Effector CD4-positive, alpha-beta T cell (primary cell): ENCODE measurements at regions not wholly inside any gene's neighbourhood (a gene's known extent, or its start where the extent isn't known, plus 50 kb on each side); places are given as distances from the start of the nearest gene placed in this dataset.

Experiments
- DNase-seq: peaks from one replicate; pipeline ENCODE4 v3.0.0-alpha.2; 2020

DNA sequence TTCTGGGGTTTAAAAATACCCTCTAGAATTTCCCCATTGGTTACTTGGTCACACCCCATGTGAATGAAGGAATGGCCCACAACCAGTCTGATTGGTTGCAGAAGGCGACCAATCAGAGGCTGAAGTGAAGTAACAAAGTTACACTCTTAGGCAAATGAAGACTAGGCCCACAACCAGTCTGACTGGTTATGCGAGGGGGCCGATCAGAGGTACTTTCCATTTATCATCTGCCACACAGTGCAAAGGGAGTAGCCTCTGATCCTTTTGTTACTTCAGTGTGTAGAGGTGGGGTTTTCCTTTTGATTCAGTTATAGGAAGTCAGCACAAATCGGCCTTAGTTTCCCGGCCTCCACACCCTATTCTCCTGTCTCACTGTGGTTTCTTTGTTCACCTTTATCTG lies 61.2 kb upstream of the SGK1 start:
- DNase-seq, result no peak

DNA sequence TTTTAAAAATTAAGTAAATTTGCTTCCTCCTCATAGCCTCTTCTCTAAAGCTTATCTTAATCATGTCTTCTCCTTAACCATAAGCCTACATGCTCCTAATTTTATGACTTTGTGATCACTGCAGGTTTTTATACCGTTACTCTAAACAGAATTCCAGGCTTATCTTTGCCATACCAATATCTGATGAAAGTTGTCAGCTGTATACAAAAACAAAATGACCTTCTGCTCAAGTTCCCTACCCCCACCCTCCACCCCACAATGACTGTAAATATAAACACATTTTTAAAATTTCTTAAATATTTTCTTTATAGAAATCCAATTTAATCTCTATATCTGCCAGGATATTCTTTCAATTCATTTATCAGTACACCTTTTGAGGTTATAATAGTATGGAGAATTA lies 60.5 kb upstream of the SGK1 start:
- no peak for DNase-seq

DNA sequence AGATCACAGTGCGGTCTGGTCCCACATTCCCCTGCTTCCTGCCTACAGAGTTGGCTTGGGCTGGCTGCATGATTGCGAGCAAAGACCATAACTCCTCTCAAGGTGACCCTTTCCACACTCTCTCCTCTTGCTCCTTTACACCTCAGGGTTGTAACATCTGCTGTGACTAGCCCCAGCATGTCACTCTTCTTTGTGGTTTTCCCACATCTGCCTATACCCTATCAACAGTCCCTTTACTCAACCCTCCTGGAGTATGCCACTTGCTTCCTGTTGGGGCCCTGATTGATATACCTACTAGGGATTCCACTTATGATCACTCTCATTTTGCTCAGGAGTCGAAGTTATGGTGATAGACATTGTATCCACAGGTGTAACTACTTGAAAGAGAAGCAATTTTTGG lies 58.9 kb upstream of the SGK1 start:
- DNase-seq, result no peak

DNA sequence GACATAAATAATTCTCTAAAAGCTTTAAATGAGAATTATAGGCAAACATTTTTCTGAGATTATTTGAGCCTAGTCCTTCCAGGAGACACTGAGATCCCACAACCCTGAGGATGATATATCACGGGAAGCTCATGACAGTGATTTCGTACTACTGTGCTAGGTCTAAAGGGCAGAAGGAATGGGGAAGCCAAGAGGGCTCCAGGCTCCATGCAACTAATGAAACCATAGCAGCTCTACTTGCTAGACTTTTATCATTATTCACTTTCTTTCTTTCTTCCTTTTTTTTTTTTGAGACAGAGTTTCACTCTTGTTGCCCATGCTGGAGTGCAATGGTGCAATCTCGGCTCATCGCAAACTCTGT lies 57.3 kb upstream of the SGK1 start:
- DNase-seq, result no peak

DNA sequence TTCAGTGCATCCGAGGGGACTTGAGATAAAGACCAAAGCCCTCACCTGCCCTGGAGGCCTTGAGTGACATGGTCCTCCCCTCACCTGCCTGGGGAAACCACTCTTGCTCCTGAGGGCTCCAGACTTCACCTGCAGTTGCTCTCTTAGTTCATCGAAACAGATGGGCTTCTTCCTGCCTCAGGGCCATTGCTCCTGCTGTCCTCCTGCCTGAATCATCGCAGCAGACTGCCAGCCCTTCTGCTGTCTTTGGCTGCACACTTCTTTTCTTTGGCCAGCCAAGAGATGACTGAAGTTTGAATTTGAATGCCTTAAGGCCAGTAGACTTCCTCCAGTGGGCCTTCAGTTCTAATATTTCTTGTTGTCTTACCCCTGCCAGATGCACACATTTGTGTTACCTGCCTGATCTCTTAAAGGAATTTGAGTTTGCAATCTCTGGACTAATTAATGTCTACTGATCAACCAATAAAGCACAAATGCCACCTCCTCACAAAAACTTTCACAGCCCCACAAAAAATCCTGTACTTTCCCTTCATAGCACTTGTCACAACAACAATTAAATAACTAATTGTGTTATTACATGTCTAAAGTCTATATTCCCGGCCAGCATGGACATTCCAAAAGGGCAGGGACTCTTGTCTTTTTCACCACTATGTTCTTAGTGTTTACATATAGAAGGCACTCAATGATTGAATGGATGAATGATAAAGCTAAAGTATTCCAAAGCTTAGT lies 56.7 kb upstream of the SGK1 start:
- no peak for DNase-seq

DNA sequence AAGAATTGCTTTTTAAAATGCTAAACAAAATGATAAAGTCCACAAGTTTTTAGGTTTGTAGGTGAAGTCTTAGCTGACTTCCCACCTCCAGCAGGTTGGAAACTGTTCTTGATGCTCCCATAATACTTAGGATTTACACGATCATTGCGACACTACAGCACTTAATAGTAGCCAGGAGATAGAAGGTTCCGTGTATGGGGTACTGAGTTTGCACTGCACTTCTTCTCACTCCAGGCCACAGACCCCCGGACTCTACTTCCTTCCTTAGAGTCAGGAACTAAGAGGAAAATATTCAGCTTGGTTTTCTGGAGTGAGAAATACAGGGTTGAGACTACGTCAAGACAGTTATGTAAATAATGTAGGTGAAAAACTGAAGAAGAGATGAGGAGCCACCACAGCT lies 56.1 kb upstream of the SGK1 start:
- DNase-seq, result no peak

DNA sequence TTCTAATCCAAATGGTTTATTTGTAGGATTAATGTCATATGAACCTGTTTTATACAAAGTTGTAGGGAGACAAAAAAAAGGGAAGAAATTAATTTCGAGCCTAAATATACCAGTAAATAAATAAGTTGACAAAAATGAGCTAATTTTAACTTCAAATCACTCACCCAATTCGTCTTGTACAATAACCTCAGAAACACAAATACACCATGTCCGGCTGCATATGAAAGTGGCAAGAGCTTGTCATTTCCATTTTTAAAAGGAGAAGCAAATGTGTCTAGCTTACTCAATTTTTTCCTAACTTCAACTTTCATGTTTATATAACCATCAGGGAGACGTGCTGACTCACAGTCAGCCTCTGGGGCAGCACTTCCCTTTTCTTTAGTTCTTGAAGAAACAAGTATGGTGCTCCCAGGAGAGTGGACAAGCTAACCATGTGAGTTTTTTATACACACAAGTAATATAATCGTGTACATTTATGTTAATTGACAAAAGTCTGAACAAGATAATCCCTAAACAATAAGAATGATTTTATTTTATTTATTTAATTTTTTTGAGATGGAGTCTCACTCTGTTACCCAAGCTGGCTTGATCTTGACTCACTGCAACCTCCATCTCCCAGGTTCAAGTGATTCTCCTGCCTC lies 55.5 kb upstream of the SGK1 start:
- no peak for DNase-seq

DNA sequence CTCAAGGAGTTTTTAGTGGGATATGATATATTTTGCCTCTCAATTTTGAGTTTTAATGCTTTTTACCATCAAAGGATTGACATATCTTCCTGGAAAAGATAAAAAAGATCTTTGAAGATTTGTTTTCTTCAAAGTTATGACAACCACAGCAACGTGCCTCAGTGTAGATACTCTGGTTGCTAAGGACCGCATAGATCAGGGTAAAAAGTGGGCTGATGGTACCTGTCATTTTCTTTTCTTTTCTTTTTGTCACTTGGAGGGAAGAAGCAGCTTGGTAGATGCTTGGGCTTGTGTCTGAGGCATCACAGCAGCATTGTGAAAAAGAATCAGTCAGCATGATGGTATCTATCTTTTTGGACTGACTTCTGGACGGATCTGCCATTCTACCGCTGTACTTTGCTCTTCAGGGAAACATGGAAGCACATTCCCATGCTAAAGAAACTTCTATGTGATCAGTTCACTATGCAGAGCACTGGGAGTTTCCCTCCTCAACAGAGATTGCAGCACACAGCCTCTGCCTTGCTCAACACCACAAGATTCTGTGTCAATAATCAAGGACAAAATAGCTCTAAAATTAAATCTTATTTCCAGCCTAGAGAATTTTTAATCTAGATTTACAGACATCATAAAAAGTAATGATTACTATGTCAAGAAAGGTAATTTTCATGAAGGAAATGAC lies 54.8 kb upstream of the SGK1 start:
- DNase-seq, result no peak

DNA sequence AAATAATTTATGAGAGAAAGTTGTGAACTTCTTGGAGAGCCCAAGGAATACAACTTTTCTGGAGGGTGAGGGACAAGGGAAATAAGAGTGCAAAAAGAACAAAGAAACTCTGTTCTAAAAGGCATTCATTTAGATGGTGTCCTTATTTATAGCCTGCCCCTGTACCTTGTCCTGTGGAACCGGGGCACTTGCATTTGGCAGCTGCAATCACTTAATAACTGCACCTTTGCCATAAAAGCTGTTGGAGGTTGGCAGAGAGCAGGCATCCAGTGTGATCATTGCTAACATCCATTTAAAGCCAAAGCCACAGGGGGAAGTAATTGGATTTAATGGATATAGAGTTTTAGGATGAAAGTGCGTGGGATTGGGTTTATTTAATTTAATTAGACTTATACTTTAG lies 50.8 kb upstream of the SGK1 start:
- DNase-seq, result no peak
